ENCODE measurements at regions not wholly inside any gene's neighbourhood (a gene's known extent, or its start where the extent isn't known, plus 50 kb on each side); places are given as distances from the start of the nearest gene placed in this dataset.

DNA sequence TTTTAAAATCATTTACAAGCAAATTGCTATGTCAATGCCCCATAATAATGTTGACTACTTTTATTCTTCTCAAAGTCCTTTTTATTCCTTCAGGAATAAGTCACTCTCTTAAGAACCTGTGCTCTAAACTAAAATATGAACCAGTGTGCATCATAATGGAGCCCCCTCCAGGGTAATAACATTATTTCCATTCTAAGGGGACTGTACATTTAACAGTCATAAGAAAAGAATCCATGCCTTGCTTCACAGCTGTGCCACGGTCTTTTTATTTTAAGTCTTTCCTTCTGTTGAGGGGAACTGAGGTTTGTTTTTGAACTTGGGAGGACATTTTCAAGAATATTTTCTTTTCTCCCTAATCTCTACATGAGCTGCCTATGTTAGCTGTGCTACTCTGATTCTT lies 297.6 kb downstream of the MAN2A1 start:
- Histone ChIP-seq H3K27ac (peak overlapping the region in 1 of 2 donors; percentile 33), H3K4me3 (no peak overlapping the region), H3K9me3 (no peaks in the 10 kb centered on the region), H3K27me3 (replicated peaks; ENCODE audit: insufficient read depth) (no peaks in the 10 kb centered on the region), H3K36me3 (no peaks in the 10 kb centered on the region), H3K4me1 (replicated peaks) (no peaks in the 10 kb centered on the region)
- TF ChIP-seq POLR2A (IDR thresholded peaks at IDR 0.05), result no peak
- no peak for TF ChIP-seq POLR2AphosphoS5 (IDR thresholded peaks at IDR 0.05)
- TF ChIP-seq, protein P1, sequence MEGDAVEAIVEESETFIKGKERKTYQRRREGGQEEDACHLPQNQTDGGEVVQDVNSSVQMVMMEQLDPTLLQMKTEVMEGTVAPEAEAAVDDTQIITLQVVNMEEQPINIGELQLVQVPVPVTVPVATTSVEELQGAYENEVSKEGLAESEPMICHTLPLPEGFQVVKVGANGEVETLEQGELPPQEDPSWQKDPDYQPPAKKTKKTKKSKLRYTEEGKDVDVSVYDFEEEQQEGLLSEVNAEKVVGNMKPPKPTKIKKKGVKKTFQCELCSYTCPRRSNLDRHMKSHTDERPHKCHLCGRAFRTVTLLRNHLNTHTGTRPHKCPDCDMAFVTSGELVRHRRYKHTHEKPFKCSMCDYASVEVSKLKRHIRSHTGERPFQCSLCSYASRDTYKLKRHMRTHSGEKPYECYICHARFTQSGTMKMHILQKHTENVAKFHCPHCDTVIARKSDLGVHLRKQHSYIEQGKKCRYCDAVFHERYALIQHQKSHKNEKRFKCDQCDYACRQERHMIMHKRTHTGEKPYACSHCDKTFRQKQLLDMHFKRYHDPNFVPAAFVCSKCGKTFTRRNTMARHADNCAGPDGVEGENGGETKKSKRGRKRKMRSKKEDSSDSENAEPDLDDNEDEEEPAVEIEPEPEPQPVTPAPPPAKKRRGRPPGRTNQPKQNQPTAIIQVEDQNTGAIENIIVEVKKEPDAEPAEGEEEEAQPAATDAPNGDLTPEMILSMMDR (IDR thresholded peaks at IDR 0.05), result no peak
- intact Hi-C loops (cut with DNase I), result no loop called here
- no peak for DNase-seq (ENCODE audit: low spot score)
- WGBS, result 0% methylated on average over 1 of the region's 1 CpG

DNA sequence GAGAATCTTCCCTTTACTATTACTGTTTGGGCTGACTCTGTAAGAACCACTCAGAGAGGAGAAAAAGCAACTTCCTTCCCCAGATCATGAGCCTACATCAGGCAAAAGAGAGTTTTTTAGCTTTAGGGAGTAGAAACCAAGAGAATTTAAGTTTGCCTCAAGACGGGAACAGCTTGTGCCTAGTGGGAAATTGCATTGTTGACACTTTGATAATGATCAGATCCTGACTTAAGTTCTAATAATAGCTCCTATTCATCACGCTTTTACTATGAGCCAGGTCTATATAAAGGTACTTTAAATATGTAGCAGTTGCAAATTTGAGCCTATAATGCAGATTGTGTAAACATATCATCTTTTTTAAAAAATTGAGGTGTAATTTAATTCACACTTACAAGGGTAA lies 298.2 kb downstream of the MAN2A1 start:
- no peaks in the 10 kb centered on the region for H3K27me3 ChIP-seq (replicated peaks; ENCODE audit: insufficient read depth)
- peak overlapping the region in 1 of 2 donors; percentile 33 for H3K27ac ChIP-seq
- DNase-seq (ENCODE audit: low spot score), result peak; percentile 28
- 14% methylated on average over 2 of the region's 2 CpGs for WGBS
- intact Hi-C loops (cut with DNase I), result no loop called here
- no peaks in the 10 kb centered on the region for H3K9me3 ChIP-seq
- H3K4me3 ChIP-seq, result no peak overlapping the region
- peak; percentile 87 for TF ChIP-seq POLR2AphosphoS5 (IDR thresholded peaks at IDR 0.05)
- TF ChIP-seq, protein P1 (IDR thresholded peaks at IDR 0.05), result no peak
- no peaks in the 10 kb centered on the region for H3K36me3 ChIP-seq
- no peaks in the 10 kb centered on the region for H3K4me1 ChIP-seq (replicated peaks)

DNA sequence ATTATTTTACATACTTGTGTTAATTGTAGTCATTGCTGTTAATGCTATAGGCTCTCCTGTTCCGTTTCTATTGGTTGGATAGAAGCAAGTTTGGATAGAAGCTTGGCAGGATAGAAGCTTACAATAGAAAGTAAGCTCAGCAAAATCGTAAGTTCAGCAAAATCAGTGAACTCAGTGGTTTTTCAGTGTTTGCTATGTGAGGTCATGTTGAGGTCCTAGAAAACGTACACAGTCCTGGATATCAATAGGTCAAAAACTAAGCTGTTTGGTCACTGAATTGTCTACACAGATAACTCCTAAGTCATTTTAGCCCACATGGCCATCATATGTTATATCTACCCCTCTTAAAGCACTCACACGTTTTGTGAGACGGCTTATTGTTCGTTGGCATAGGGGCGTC lies 299.4 kb downstream of the MAN2A1 start:
- H3K36me3 ChIP-seq, result no peaks in the 10 kb centered on the region
- intact Hi-C loops (cut with DNase I), result no loop called here

DNA sequence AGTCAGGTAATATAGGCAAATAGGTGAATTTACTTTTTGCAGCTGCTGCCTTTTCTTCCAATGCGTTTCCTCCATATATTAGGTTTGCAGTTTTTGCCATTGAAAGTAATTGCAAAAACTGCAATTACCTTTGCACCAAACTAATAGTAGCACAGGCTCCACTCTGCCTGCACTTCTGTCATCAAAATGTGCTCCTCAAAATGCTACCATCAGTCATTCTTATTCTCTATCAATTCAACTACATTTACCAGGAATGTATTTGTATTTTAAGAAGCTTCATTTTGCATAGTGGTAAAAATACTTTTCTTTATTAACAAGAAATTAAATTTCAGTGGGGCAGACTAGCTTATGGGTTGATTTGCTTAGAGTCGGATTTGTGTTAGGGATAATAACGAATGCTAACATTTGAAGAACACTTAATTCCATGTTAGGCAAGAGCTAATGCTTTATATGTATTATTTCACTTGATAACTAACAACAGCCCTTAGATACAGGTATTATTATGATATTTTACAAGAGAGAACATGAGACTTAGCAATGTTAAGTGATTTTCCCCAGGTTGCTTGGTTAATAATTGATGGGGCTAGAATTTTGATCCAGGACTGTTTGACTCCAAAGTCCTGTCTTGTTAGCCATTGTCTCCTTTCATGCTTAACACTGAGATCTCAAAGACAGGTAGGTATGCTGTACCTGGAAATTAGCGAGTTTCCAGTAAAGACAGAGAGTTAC lies 300.4 kb downstream of the MAN2A1 start:
- H3K4me1 ChIP-seq (replicated peaks), result no peaks in the 10 kb centered on the region
- intact Hi-C loops (cut with DNase I), result no loop called here
- DNase-seq (ENCODE audit: low spot score), result no peak

More for the DNA sequence above, 299.4 kb downstream of the MAN2A1 start:
- Histone ChIP-seq H3K4me1 (replicated peaks) (no peaks in the 10 kb centered on the region), H3K4me3 (no peak overlapping the region), H3K9me3 (no peaks in the 10 kb centered on the region), H3K27ac (no peak overlapping the region), H3K27me3 (replicated peaks; ENCODE audit: insufficient read depth) (no peaks in the 10 kb centered on the region)
- WGBS, result 93% methylated on average over 7 of the region's 7 CpGs
- TF ChIP-seq POLR2AphosphoS5 (IDR thresholded peaks at IDR 0.05) (no peak), POLR2A (IDR thresholded peaks at IDR 0.05) (no peak)
- TF ChIP-seq, protein P1 (IDR thresholded peaks at IDR 0.05), result no peak
- DNase-seq (ENCODE audit: low spot score), result no peak

More for the DNA sequence above, 300.4 kb downstream of the MAN2A1 start:
- TF ChIP-seq, protein P1 (IDR thresholded peaks at IDR 0.05), result no peak
- TF ChIP-seq POLR2A (IDR thresholded peaks at IDR 0.05) (no peak), POLR2AphosphoS5 (IDR thresholded peaks at IDR 0.05) (no peak)
- WGBS, result 89% methylated on average over 4 of the region's 4 CpGs
- Histone ChIP-seq H3K9me3 (no peaks in the 10 kb centered on the region), H3K36me3 (no peaks in the 10 kb centered on the region), H3K27ac (no peak overlapping the region), H3K27me3 (replicated peaks; ENCODE audit: insufficient read depth) (no peaks in the 10 kb centered on the region), H3K4me3 (no peak overlapping the region)
